Iris pigment epithelial cell (primary cell): ENCODE measurements at regions not wholly inside any gene's neighbourhood (a gene's known extent, or its start where the extent isn't known, plus 50 kb on each side); places are given as distances from the start of the nearest gene placed in this dataset.
"Not testable (repeated sequence)": the region's sequence is repeated elsewhere in the genome, so short reads cannot be mapped to it uniquely, and the experiment has no call there.

Experiments
- DNase-seq: peaks from one replicate; pipeline ENCODE4 v3.0.0-alpha.2; 2011; ENCODE audit warnings: low read depth

DNA sequence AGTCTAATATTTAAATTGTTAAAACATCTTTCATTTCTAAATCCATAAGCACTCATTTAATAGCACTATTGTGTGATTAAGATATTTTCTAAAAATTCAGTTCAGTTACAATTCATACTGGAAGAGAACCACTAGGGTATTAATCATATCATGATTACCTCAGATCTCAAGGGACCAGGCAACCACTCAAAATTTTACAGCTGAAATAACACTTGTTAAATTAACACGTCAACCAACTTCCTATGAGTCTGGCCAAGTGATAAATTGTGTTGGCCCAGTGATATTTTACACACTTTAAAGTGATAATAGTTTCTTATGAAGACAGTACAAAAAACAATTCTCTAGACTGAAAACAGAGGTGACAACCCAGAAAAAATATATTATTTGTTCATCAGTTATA lies 869.0 kb upstream of the ADGRB3 start:
- peak; percentile 20 for DNase-seq

- DNase-seq, result peak; percentile 24
Observed at GRCh38 chr6:67759001-67759400, 876.1 kb upstream of the ADGRB3 start.

GRCh38 chr6:67757465-67758033 lies 877.5 kb upstream of the ADGRB3 start:
- no peak for DNase-seq

GRCh38 chr6:67748521-67748920 lies 886.6 kb upstream of the ADGRB3 start:
- DNase-seq, result no peak

DNA sequence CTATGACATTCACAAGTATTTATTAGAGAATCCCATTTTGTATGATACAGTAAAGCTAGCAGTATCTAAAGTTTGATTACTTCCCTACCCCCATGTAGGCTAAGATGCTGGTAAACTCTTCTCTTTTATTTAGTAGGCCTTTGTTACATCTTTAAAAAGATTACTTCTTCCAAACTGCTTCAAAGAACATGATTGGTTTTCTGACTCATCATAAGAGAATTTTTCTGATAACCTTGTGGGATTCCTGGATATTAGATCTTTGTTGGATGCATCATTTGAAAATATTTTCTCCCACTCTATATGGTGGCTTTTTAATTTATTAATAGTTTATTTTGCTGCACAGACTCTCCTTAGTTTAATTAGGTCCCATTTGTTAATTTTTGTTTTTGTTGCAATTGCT lies 898.3 kb upstream of the ADGRB3 start:
- DNase-seq, result peak; percentile 42

DNA sequence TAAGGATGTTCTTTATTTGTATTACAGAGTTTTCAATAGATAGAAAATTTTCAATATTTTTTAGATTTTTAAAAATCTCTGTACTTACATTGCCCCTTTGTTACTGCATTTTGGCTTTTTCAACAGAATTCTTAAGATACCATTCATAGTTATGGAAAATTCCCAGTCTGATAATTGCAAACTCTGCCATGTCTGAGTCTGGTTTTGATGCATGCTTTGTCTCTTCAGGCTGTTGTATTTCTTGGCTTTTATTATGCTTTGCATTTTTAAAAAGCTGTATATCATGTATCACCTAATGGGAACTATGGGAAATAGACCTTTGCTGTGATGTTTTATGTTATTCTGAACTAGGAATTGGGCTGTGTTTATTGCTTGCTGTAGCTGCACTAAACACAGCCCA lies 898.9 kb upstream of the ADGRB3 start:
- DNase-seq, result no peak

- DNase-seq, result no peak
Observed at GRCh38 chr6:67735623-67736022, 899.5 kb upstream of the ADGRB3 start.

- no peak for DNase-seq
Observed at GRCh38 chr6:67722861-67723261, 912.2 kb upstream of the ADGRB3 start.

DNA sequence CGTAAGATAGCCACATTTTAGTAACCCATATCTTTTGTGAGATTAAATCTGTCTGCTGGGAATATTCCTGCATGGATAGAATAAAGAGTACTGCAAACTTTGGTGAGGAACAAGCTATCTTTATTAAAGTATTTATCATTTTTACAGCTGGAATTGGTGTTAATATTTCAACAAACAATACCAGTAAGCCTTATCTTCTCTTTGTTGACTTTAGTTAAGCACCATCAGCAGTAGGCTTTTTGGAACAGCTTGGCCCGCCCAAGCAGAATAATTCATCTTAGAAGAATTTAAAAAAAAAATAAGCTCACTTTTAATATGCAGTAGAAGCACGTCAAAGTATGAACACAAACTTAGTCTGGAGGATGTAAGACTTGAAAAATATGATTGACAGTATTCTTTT lies 917.8 kb upstream of the ADGRB3 start:
- DNase-seq, result peak; percentile 64

DNA sequence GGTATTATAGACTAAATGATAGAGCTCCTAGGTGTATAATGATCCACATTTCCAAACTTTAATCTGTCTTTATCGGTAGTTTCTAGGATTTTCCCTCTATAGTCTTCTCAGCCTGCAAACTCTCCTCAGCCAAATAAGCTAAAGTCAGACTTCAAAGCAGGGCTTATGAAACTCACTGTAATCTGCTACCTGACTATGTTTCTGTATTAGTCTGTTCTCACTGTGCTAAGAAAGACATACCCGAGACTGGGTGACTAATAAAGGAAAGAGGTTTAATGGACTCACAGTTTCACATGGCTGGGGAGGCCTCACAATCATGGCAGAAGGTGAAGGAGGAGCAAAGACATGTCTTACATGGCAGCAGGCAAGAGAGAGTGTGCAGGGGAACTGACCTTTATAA lies 928.7 kb upstream of the ADGRB3 start:
- DNase-seq, result no peak

DNA sequence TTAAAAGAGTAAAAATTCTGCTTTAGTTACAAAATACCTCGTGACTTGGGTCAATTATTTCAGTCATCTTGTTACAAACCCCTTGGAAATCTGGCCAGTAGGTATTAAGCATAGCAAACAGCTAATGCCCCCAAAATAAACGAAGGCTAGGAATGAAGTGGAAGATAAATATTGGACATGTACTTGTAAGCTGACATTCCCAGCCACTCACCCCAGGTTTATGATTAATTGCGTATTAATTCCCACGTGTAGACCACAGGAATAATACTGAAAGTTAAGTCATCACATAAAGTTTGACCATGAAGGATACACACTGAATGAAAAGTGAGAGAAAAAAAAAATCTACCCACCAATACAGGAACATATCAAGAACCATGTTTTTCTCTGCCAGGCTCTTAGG lies 936.5 kb upstream of the ADGRB3 start:
- DNase-seq, result peak; percentile 47

DNA sequence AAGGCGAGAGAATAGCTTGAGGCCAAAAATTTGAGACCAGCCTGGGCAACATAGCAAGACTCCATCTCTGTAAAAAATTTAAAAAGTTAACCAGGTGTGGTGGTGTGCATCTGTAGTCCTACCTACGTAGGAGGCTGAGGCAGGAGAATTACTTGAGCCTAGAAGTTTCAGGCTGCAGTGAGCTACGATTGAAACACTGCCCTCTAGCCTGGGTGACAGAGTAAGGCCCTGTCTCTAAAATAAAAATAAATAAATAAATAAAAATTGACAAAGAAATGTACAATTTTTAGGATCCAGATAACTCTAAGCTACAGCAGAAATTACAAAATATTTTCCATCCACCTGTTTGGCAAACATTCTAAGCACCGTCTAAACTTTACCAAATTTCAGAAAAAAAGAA lies 941.0 kb upstream of the ADGRB3 start:
- no peak for DNase-seq

- no peak for DNase-seq
Observed at GRCh38 chr6:67689329-67689728, 945.8 kb upstream of the ADGRB3 start.

- DNase-seq, result peak; percentile 48
Observed at GRCh38 chr6:67687396-67687795, 947.7 kb upstream of the ADGRB3 start.

DNA sequence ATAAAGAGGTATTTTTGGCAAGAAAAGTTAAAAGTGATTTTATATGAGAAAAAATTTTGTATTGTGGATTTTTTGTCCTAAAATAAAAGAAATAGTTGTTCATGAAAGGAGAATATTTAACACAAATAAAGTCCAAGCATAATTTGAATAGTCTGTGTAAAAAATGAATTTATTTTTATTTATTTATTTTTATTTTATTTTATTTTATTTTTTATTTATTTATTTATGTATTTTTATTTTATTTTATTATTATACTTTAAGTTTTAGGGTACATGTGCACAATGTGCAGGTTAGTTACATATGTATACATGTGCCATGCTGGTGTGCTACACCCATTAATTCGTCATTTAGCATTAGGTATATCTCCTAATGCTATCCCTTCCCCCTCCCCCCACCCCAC lies 948.9 kb upstream of the ADGRB3 start:
- DNase-seq, result not testable (repeated sequence)

DNA sequence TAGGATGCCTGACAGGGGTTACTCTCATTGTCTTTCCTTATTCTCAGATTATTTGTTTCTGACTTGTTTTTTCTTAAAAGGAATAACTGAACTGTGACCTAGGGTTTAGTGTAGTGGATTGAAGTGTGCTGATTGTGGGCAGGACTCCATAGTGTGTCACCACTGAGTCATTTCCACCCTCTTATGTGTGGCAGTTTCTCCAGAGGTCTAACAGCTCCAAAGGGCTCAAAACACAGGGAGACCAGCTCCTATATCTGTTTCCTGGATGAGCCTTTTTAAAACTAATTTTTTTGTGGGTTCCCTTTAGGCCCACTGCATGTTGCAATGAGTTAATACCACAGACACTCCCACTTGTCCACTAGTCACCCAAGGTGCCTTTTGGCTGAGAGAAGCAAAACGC lies 951.1 kb upstream of the ADGRB3 start:
- peak; percentile 77 for DNase-seq

DNA sequence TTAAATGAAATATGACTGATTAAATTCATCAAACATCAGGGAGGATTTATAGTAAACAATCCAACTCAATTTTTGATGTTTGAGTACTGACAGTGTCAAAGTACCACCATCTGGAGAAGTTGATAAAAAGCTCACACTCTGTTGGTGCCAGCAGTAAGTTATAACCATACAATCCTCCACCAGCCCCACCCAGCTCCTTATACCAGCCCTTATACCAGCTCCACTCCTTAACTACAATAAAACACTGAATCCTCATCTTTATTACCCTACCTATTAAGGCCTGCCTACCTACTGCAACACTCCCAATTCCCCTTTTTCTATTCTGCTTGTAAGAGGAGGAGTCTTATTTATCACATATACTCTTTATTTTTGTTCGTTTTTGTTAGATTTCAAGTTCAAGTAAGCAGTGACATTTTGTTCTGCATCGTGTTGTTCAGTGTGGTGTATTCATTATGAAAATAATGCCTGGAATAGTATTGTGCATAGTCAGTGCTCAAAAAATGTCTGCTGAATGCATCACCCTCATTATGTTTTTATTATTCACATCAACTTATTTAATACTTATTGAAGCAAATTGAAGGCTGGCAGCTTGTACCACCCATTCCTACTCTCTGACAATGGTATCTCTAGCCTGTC lies 954.7 kb upstream of the ADGRB3 start:
- peak; percentile 75 for DNase-seq

DNA sequence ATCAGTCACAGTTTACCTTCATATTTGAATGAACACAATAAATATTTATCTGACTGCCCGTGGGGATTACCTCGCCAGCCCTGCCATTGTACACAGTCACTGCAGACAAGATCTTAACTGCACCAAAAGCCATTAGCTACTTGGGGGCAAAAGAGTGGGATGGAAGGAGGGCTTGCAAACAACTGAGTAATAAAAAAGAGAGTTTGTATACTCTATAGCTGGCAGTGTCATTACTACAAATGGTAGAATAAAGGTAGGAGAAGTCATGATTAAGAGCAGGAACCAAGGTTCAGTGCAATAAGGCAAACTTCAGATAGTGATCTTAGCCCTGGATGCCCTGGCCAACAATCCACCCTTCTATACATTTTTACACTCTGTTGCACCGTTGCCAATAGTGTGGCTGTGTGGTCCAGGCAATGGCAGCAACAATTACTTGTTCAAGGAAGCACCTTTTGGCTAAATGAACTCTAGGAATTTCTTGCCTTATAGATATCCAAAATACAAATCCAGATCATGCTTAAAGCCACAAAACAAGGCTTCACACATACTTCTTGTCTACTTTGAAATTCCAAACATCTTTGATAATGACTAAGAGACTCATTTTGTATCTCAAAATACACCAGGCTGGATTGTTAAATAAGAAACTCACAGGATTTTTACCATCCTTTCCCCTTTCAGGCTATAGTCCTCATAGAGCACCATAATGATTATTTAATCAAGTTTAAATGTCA lies 955.4 kb upstream of the ADGRB3 start:
- peak; percentile 57 for DNase-seq

DNA sequence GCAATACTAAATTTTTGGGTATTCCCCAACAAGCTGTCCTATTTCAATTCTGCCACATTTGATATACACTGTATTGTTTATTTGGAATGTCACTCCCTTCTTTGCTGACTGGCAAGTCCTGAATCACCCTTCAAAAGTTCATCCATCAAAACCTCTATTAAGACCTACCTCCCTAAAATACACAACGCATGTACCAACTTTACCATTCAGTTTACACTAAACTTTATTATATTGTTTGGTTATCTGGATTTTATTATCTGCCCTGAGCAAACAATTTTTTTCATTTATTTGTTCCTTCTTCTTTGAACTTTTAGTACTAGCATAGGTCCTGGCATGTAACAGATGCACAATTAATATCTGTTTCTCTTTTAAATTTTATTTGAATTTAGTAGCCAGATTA lies 958.2 kb upstream of the ADGRB3 start:
- no peak for DNase-seq

- DNase-seq, result no peak
Observed at GRCh38 chr6:67667637-67668422, 967.3 kb upstream of the ADGRB3 start.

- no peak for DNase-seq
Observed at GRCh38 chr6:67666177-67666964, 968.7 kb upstream of the ADGRB3 start.

GRCh38 chr6:67664942-67665341 lies 970.1 kb upstream of the ADGRB3 start:
- no peak for DNase-seq
